Cardiac fibroblast (primary cell): ENCODE measurements at regions not wholly inside any gene's neighbourhood (a gene's known extent, or its start where the extent isn't known, plus 50 kb on each side); places are given as distances from the start of the nearest gene placed in this dataset.

Source experiments
- DNase-seq, 2 donors: peaks; one replicate each; pipeline versions ENCODE4 v3.0.0 to v3.0.0-alpha.2; 2010; ENCODE audit warnings: low read depth in 2 of 2
- H3K4me3 ChIP-seq, 2 donors: replicated peaks in 1 of 2; 1 replicate in 1 of 2; 2 replicates in 1 of 2; pipeline ENCODE4 v1.5.1; 2011; ENCODE audit warnings: low read depth in 2 of 2, low read length in 2 of 2, mild to moderate bottlenecking in 2 of 2, moderate library complexity in 1 of 2
- TF ChIP-seq, protein P1 (sequence below): IDR thresholded peaks from one replicate; pipeline ENCODE4 v1.5.1; 2011; ENCODE audit warnings: low read depth, mild to moderate bottlenecking, low read length, inconsistent platforms

GRCh38 chr1:88063605-88064004 is 620.5 kb upstream of the PKN2 start:
- TF ChIP-seq, protein P1, sequence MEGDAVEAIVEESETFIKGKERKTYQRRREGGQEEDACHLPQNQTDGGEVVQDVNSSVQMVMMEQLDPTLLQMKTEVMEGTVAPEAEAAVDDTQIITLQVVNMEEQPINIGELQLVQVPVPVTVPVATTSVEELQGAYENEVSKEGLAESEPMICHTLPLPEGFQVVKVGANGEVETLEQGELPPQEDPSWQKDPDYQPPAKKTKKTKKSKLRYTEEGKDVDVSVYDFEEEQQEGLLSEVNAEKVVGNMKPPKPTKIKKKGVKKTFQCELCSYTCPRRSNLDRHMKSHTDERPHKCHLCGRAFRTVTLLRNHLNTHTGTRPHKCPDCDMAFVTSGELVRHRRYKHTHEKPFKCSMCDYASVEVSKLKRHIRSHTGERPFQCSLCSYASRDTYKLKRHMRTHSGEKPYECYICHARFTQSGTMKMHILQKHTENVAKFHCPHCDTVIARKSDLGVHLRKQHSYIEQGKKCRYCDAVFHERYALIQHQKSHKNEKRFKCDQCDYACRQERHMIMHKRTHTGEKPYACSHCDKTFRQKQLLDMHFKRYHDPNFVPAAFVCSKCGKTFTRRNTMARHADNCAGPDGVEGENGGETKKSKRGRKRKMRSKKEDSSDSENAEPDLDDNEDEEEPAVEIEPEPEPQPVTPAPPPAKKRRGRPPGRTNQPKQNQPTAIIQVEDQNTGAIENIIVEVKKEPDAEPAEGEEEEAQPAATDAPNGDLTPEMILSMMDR: no peak
- no peak overlapping the region for H3K4me3 ChIP-seq
- peak in 1 of 2 donors; percentile 6 for DNase-seq

GRCh38 chr1:88068407-88068960 is 615.6 kb upstream of the PKN2 start:
- H3K4me3 ChIP-seq: no peak overlapping the region
- TF ChIP-seq, protein P1: no peak
- DNase-seq: peak in 1 of 2 donors; percentile 9

DNA sequence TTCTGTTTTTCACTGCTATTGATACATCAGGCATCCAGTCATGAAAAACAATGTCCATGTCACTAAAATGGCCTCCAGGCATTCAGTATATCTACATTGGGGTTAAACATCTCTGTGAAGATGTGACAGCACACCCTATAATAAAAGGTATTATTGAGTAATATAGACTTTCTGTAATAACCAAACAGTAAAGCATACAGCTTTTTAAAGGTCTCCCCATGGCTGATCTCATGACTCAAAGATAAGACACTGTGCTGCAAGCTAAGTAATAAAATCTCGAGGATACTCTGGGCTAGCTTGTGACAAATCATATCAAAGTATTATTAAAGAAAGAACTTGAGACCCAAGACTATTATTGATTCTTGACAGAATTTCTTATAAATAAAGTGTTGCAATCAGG is 613.1 kb upstream of the PKN2 start:
- TF ChIP-seq, protein P1: no peak
- DNase-seq: no peak
- H3K4me3 ChIP-seq: no peak overlapping the region

DNA sequence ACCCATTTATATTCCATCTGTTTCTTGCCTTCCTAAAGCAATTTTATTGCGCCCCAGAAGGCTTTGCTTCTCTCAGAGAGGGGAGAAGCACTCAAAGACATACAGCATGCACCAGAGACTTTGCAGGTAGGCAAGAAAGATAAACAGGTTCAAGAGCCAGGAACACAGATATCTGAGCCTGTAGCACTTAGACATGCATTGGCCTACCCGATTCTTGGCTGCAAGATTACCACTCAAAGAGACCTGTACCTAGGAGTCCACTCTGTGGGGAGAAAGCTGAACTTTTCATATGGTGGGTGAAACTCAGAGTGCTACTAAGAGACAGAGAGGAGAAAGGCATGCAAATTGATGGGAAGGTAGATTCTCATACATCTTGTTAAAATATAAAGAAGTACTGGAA is 609.4 kb upstream of the PKN2 start:
- H3K4me3 ChIP-seq: no peak overlapping the region
- TF ChIP-seq, protein P1: no peak
- no peak for DNase-seq

- H3K4me3 ChIP-seq: no peak overlapping the region
- TF ChIP-seq, protein P1: no peak
- DNase-seq: no peak
Observed at GRCh38 chr1:88075813-88076212, 608.3 kb upstream of the PKN2 start.

DNA sequence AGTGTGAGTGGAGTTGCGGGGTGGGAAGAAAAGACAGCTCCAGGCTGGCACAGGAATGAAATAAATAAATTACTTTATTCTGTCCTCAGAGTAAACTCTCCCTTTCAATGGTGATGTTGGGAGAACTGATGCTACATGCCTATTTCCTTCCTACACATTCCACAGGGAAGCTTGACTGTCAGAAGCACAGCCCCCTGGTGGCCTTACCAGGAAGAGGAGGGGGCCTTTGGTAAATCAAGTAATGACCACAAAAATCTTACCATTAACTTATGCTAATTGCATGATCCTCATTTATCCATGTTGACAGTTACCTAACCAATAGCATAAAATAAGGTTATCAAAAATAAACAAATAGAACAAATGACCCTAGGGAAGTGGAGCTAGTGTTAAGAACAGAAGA is 605.0 kb upstream of the PKN2 start:
- no peak overlapping the region for H3K4me3 ChIP-seq
- TF ChIP-seq, protein P1: peak; percentile 40
- peak; percentile 11 for DNase-seq

DNA sequence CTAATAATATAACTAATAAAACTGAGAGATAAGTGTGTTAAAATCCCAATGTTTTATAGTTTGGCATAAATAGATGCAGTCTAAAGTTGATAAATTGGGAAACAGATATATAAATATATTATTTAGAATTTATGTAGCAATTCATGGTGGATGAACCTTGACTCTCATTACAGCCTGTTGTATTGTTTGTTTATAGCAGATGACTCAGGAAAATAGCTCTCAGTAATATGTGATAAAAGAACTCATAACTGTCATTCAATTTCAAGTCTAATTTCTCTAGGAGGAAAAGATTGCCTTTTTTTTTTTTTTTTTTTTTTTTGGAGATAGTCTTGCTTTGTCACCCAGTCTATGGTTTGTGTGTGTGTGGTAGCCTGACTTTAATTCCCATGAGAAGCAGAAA is 603.2 kb upstream of the PKN2 start:
- no peak for DNase-seq
- no peak overlapping the region for H3K4me3 ChIP-seq
- TF ChIP-seq, protein P1: no peak
